T-helper 17 cell (primary cell): ENCODE measurements at regions not wholly inside any gene's neighbourhood (a gene's known extent, or its start where the extent isn't known, plus 50 kb on each side); places are given as distances from the start of the nearest gene placed in this dataset.

Experiments
- ATAC-seq: fragments of 150-1000 bp; cut with Tn5 transposase; 2 replicates; pipeline ENCODE4 v1.10.0; 2021; ENCODE audit warnings: mild to moderate bottlenecking, moderate library complexity
- DNase-seq, 3 donors: peaks; one replicate each; pipeline versions ENCODE4 v3.0.0 to v3.0.0-alpha.2; 2020 to 2021
- H3K9me3 ChIP-seq: one replicate; pipeline ENCODE4 v1.7.0; 2013; ENCODE audit warnings: low read length, mild to moderate bottlenecking; ENCODE audit not compliant: control insufficient read depth, poor library complexity, severe bottlenecking
- H3K27ac Mint-ChIP-seq: one replicate; pipeline ENCODE4 v1.8.0; 2022; ENCODE audit warnings: mild to moderate bottlenecking, moderate library complexity, mixed read lengths
- H3K27me3 Mint-ChIP-seq: one replicate; pipeline ENCODE4 v1.8.0; 2022; ENCODE audit warnings: mixed read lengths
- H3K36me3 Mint-ChIP-seq: one replicate; pipeline ENCODE4 v1.8.0; 2022; ENCODE audit warnings: low read depth, mixed read lengths
- H3K4me1 Mint-ChIP-seq: one replicate; pipeline ENCODE4 v1.8.0; 2022; ENCODE audit warnings: mild to moderate bottlenecking, mixed read lengths
- H3K4me3 Mint-ChIP-seq: one replicate; pipeline ENCODE4 v1.8.0; 2022; ENCODE audit warnings: mild to moderate bottlenecking, moderate library complexity, mixed read lengths

DNA sequence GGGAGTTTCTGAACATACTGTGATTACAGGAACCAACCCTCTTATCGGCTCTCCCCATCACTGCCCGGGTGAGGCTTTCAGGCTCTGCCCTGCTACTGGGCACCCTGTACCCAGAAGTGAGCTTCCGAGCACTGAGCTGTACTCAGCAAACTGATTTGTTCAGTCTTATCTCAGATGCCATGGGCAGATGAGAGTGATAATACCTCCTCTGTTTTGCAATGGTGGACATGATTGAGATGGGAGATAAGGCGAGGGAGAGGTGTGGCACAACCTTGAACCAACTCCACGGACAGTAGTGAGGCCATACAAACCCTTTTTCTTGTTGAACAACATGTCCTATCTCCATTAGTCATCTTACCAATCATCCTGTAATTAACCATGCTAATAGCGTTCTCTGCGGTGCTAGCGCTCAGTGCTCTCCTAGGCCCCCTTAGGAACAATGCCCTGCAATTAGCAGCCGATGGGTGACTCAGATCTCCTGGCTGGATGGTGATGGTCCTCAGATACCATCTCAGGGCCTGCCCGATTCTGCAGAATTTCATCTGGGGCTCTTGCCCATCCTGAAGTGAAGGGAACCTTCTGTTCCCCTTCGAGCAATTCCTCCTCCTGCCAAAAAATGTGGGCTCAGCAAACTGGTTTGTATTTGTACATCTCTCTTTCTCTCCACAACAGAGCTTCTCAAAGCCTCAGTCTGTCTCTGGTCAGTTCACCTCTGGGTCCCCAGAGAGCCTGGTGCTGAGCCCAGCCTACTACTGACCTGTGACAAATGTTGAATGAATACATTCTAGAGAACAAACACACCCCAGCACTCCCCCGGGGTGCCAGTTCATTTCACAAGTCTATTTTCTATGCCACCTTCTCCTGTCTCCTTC lies 139.3 kb upstream of the IRX3 start:
- Mint-ChIP-seq H3K4me1 (peaks cover under 1% of the 10 kb centered on the region), H3K4me3 (no peak overlapping the region), H3K36me3 (no peaks in the 10 kb centered on the region), H3K27ac (no peak overlapping the region), H3K27me3 (peaks cover 28% of the 10 kb centered on the region)
- DNase-seq = no peak
- no peaks in the 10 kb centered on the region for H3K9me3 ChIP-seq
- no peak for ATAC-seq

- Mint-ChIP-seq H3K4me1 (no peaks in the 10 kb centered on the region), H3K36me3 (no peaks in the 10 kb centered on the region), H3K4me3 (no peak overlapping the region), H3K27me3 (peaks cover 25% of the 10 kb centered on the region), H3K27ac (no peak overlapping the region)
- ATAC-seq (no peak), DNase-seq (no peak)
- H3K9me3 ChIP-seq = no peaks in the 10 kb centered on the region
Observed at GRCh38 chr16:54425068-54425467, 138.5 kb upstream of the IRX3 start.

GRCh38 chr16:54424043-54424451 lies 137.5 kb upstream of the IRX3 start:
- no peak overlapping the region for H3K27ac Mint-ChIP-seq
- H3K4me1 Mint-ChIP-seq = no peaks in the 10 kb centered on the region
- H3K27me3 Mint-ChIP-seq = peaks cover 25% of the 10 kb centered on the region
- ATAC-seq = no peak
- H3K36me3 Mint-ChIP-seq = no peaks in the 10 kb centered on the region
- no peak for DNase-seq
- H3K4me3 Mint-ChIP-seq = no peak overlapping the region
- no peaks in the 10 kb centered on the region for H3K9me3 ChIP-seq

DNA sequence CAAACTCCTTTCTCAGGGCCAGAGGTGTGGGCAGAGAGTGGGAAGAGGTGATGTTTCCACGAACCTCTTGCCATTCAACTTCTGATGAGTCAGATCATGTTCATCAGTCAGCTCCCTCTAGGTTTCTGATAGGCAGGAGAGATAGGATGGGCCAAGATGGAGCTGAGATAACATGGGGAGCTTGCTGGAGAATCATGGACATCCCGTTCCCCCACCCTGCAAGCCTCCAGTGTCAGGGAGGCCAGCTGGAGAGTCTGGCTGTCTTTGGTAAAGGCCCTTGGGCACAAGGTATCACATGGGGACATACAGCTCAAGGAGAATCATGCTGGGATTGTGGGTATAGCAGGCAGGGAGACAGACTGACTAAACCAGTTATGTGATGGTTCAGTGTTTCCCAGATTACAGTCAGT lies 136.0 kb upstream of the IRX3 start:
- no peaks in the 10 kb centered on the region for H3K9me3 ChIP-seq
- Mint-ChIP-seq H3K27me3 (peaks cover 25% of the 10 kb centered on the region), H3K36me3 (no peaks in the 10 kb centered on the region), H3K27ac (no peak overlapping the region), H3K4me3 (no peak overlapping the region), H3K4me1 (no peaks in the 10 kb centered on the region)
- no peak for DNase-seq
- no peak for ATAC-seq

GRCh38 chr16:54422159-54422558 lies 135.6 kb upstream of the IRX3 start:
- H3K27ac Mint-ChIP-seq = no peak overlapping the region
- no peaks in the 10 kb centered on the region for H3K9me3 ChIP-seq
- peaks cover 25% of the 10 kb centered on the region for H3K27me3 Mint-ChIP-seq
- no peaks in the 10 kb centered on the region for H3K36me3 Mint-ChIP-seq
- DNase-seq (no peak), ATAC-seq (no peak)
- H3K4me3 Mint-ChIP-seq = no peak overlapping the region
- H3K4me1 Mint-ChIP-seq = no peaks in the 10 kb centered on the region

GRCh38 chr16:54421220-54421619 lies 134.6 kb upstream of the IRX3 start:
- no peaks in the 10 kb centered on the region for H3K9me3 ChIP-seq
- no peak for ATAC-seq

DNA sequence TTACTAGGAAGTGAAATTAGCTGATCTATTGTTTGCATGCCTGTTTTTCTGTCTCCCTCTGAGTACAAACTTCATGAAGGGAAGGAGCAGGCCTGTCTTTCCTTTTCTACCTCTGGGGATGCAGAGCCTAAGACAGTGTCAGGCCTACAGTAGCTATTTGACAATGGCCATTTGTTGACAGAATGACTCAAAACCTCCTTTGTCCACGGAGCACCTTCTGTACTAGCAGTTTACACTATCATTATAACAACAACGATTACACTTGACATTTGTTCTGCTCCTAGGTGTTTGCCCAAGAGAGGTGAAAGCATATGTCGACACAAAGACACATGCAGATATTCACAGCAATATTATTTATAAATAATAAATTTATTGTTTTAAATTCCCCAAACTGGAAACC lies 132.3 kb upstream of the IRX3 start:
- no peaks in the 10 kb centered on the region for H3K4me1 Mint-ChIP-seq
- peaks cover 5% of the 10 kb centered on the region for H3K27me3 Mint-ChIP-seq
- no peak for ATAC-seq
- no peaks in the 10 kb centered on the region for H3K36me3 Mint-ChIP-seq
- no peak for DNase-seq
- no peak overlapping the region for H3K4me3 Mint-ChIP-seq
- no peak overlapping the region for H3K27ac Mint-ChIP-seq
- no peaks in the 10 kb centered on the region for H3K9me3 ChIP-seq

More at GRCh38 chr16:54421220-54421619, 134.6 kb upstream of the IRX3 start:
- no peak overlapping the region for H3K27ac Mint-ChIP-seq
- no peak overlapping the region for H3K4me3 Mint-ChIP-seq
- DNase-seq = no peak
- H3K4me1 Mint-ChIP-seq = no peaks in the 10 kb centered on the region
- peaks cover 22% of the 10 kb centered on the region for H3K27me3 Mint-ChIP-seq
- H3K36me3 Mint-ChIP-seq = no peaks in the 10 kb centered on the region

DNA sequence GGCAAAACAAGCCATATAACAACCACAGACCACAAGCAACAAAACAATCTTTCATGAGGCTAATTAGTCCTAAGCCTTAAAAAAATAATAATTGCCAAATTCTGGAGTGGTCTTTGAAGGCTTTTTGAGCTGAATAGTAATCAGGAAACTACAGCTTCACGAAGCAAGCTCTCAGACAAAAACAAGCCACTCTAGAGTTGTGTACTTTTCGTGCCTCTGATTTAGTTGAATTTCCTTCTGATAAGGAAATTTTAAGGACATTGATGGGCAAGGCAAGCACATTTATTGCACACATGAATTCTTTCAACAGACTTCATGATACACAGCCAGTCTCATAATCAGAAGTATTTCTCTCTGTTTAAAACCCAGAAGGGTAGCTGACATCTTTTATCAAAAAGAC lies 130.8 kb upstream of the IRX3 start:
- no peaks in the 10 kb centered on the region for H3K9me3 ChIP-seq
- Mint-ChIP-seq H3K4me1 (no peaks in the 10 kb centered on the region), H3K27ac (no peak overlapping the region), H3K36me3 (no peaks in the 10 kb centered on the region), H3K4me3 (no peak overlapping the region), H3K27me3 (peaks cover 12% of the 10 kb centered on the region)
- DNase-seq = no peak
- ATAC-seq = no peak

- peaks cover 13% of the 10 kb centered on the region for H3K27me3 Mint-ChIP-seq
- no peak for DNase-seq
- no peak overlapping the region for H3K4me3 Mint-ChIP-seq
- no peak overlapping the region for H3K27ac Mint-ChIP-seq
- H3K4me1 Mint-ChIP-seq = no peaks in the 10 kb centered on the region
- no peaks in the 10 kb centered on the region for H3K9me3 ChIP-seq
- no peak for ATAC-seq
- H3K36me3 Mint-ChIP-seq = no peaks in the 10 kb centered on the region
Observed at GRCh38 chr16:54414671-54415070, 128.1 kb upstream of the IRX3 start.

DNA sequence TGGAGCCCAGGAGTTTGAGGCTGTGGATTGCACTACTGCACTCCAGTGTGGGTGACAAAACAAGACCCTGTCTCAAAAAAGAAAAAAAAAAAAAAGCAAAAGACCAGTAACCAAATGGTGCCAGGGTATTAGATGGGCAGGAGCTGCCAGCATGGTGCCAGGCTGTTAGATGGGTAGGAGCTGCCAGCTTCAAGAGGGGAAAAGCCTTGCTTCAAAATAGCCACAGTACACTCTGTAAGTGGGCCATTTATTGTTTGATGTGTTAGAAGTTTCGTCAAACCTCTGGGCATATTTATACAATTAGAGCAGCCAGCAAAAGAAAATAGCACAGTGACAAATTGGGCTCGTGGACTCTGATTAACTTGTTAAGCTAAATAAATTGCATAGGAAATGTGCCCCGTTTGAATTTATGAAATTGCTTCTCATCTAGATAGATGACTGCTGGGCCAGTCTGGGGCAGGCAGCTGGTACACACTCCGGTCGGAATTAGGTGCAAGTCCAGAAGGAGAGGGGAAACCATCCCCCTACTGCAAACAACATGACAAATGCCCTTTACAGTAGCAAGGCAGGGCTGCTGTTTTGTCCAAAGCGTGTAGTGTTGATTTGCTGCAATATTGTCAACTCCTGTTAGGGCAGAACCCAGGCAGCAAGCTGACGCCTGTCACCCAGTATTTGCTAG lies 126.3 kb upstream of the IRX3 start:
- Mint-ChIP-seq H3K27ac (no peak overlapping the region), H3K4me1 (no peaks in the 10 kb centered on the region), H3K36me3 (peaks cover 3% of the 10 kb centered on the region), H3K27me3 (peaks cover 13% of the 10 kb centered on the region), H3K4me3 (no peak overlapping the region)
- ATAC-seq (no peak), DNase-seq (no peak)
- H3K9me3 ChIP-seq = no peaks in the 10 kb centered on the region

GRCh38 chr16:54412037-54412436 lies 125.5 kb upstream of the IRX3 start:
- H3K27ac Mint-ChIP-seq = no peak overlapping the region
- H3K9me3 ChIP-seq = no peaks in the 10 kb centered on the region
- H3K4me1 Mint-ChIP-seq = no peaks in the 10 kb centered on the region
- H3K4me3 Mint-ChIP-seq = no peak overlapping the region
- H3K36me3 Mint-ChIP-seq = peaks cover 3% of the 10 kb centered on the region
- H3K27me3 Mint-ChIP-seq = peaks cover 13% of the 10 kb centered on the region
- DNase-seq (no peak), ATAC-seq (no peak)

DNA sequence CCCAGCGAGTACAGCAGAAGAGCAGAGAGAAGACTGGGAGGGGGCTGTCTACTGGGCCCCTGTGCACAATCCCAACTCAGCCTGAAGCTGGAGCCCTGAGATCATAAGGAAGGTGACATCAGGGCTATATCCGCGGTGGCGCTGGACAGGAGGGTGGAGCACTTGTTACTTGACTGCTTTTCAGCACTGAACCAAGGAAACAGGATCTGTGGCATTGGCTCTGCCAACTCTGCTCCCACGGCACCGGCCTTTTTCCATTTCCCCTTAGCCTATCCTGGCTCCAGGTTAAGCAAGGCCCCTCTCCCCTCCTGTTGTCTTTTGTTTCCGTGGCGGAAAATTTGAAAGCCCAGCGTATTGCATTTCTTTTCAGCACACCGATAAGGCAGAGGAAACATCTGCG lies 125.0 kb upstream of the IRX3 start:
- H3K9me3 ChIP-seq = no peaks in the 10 kb centered on the region
- Mint-ChIP-seq H3K27me3 (peaks cover 13% of the 10 kb centered on the region), H3K27ac (no peak overlapping the region), H3K36me3 (peaks cover 3% of the 10 kb centered on the region), H3K4me1 (no peaks in the 10 kb centered on the region), H3K4me3 (no peak overlapping the region)
- no peak for DNase-seq
- no peak for ATAC-seq

DNA sequence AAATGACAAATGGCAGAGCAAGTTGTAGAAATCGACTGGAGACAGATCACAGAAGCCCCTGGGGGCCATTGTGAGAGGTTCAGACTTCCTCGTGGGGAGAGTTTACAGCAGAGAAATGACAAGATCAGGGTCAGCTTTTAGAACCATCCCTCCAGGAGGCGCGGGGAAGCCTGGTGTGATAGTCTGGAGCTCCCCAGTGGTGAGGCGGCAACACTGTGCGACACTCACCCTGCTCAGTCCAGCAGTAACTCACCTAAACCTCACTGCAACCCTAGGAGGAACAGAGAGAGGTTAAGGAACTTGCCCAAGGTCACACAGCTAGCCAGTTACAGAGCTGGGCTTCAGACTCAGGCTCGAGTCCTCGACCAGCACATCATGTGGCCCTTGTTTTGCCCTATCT lies 123.4 kb upstream of the IRX3 start:
- H3K36me3 Mint-ChIP-seq = peaks cover 3% of the 10 kb centered on the region
- no peaks in the 10 kb centered on the region for H3K9me3 ChIP-seq
- no peak for ATAC-seq
- no peak overlapping the region for H3K27ac Mint-ChIP-seq
- H3K4me1 Mint-ChIP-seq = no peaks in the 10 kb centered on the region
- no peak for DNase-seq
- peaks cover 13% of the 10 kb centered on the region for H3K27me3 Mint-ChIP-seq
- H3K4me3 Mint-ChIP-seq = no peak overlapping the region

GRCh38 chr16:54407596-54407995 lies 121.0 kb upstream of the IRX3 start:
- Mint-ChIP-seq H3K4me3 (no peak overlapping the region), H3K4me1 (no peaks in the 10 kb centered on the region), H3K27ac (no peak overlapping the region), H3K27me3 (peaks cover 12% of the 10 kb centered on the region), H3K36me3 (peaks cover 3% of the 10 kb centered on the region)
- ATAC-seq (no peak), DNase-seq (no peak)
- H3K9me3 ChIP-seq = no peaks in the 10 kb centered on the region
